ENCODE measurements at regions not wholly inside any gene's neighbourhood (a gene's known extent, or its start where the extent isn't known, plus 50 kb on each side); places are given as distances from the start of the nearest gene placed in this dataset.

DNA sequence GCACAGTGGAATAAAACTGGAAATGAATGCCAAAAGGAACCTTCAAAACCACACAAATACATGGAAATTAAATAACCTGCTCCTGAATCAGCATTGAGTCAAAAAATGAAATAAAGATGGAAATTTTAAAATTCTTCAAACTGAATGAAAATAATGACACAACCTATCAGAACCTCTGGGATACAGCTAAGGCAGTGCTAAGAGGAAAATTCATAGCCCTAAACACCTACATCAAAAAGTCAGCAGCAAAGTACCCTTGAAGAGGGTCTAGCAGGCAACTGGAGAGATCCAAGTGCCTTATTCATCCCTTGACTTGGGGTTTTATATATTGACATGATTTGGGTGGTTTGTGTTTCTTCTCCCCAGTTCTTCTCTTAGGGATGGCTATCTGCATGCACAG, 294.1 kb downstream of the PMP22 start:
- TF ChIP-seq, protein P1, sequence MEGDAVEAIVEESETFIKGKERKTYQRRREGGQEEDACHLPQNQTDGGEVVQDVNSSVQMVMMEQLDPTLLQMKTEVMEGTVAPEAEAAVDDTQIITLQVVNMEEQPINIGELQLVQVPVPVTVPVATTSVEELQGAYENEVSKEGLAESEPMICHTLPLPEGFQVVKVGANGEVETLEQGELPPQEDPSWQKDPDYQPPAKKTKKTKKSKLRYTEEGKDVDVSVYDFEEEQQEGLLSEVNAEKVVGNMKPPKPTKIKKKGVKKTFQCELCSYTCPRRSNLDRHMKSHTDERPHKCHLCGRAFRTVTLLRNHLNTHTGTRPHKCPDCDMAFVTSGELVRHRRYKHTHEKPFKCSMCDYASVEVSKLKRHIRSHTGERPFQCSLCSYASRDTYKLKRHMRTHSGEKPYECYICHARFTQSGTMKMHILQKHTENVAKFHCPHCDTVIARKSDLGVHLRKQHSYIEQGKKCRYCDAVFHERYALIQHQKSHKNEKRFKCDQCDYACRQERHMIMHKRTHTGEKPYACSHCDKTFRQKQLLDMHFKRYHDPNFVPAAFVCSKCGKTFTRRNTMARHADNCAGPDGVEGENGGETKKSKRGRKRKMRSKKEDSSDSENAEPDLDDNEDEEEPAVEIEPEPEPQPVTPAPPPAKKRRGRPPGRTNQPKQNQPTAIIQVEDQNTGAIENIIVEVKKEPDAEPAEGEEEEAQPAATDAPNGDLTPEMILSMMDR (IDR thresholded peaks at IDR 0.05; ENCODE audit: control insufficient read depth, insufficient read depth, low read depth, low read length, missing control alignments), result no peak
- no peak for DNase-seq (ENCODE audit: low read depth)

DNA sequence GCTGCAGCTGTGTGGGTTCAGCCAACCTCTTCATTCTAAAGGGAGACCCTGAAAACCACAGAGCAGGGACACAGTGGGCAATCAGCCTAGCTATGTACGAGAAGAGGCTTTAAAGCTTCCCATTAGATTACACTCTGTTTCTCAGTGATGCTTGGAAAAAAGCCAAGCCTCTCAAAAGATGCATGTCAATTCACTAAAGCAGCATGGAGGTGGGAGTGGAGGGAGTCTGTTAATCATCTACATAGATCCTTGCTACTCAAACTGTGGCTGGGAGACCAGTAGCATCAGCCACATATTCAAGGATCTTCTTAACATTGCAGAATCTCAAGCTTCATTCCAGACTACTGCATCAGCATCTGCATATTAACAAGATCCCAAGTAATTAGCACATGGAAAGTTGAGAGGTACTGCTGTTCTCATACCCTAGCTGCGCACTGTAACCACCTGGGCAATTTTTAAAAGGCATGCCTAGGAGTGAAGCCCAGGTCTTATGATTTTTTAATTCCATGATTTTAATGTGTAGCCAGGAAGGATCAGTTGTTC, 305.9 kb downstream of the PMP22 start:
- TF ChIP-seq, protein P1 (IDR thresholded peaks at IDR 0.05; ENCODE audit: control insufficient read depth, insufficient read depth, low read depth, low read length, missing control alignments), result no peak
- H3K4me3 ChIP-seq (ENCODE audit: control insufficient read depth, low read depth, low read length), result no peak overlapping the region
- no peak for DNase-seq (ENCODE audit: low read depth)

More for the DNA sequence above, 294.1 kb downstream of the PMP22 start:
- no peak overlapping the region for H3K4me3 ChIP-seq (ENCODE audit: control insufficient read depth, low read depth, low read length)

DNA sequence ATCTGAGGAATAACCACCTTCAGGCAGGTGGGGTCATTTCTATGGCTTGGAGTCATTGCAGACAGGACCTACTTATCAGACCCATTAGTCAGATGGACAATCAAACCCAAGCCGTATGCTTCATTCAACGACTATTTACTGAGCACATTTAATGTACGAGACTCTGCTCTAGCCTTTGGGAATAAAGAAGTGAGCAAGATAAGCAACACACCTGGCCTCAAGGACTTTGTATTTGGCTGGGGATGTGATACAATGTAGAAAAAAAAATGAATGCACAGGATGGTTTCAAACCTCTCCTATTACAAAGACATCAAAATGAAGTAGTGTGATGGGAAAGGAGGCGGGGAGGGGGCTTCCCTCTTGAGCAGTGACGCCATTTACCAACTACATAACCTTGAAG, 311.7 kb downstream of the PMP22 start:
- DNase-seq (ENCODE audit: low read depth), result no peak
- no peak overlapping the region for H3K4me3 ChIP-seq (ENCODE audit: control insufficient read depth, low read depth, low read length)
- TF ChIP-seq, protein P1 (IDR thresholded peaks at IDR 0.05; ENCODE audit: control insufficient read depth, insufficient read depth, low read depth, low read length, missing control alignments), result no peak

GRCh38 chr17:14950686-14951085, 314.4 kb downstream of the PMP22 start:
- H3K4me3 ChIP-seq (ENCODE audit: control insufficient read depth, low read depth, low read length), result no peak overlapping the region
- no peak for DNase-seq (ENCODE audit: low read depth)
- TF ChIP-seq, protein P1 (IDR thresholded peaks at IDR 0.05; ENCODE audit: control insufficient read depth, insufficient read depth, low read depth, low read length, missing control alignments), result no peak

- TF ChIP-seq, protein P1 (IDR thresholded peaks at IDR 0.05; ENCODE audit: control insufficient read depth, insufficient read depth, low read depth, low read length, missing control alignments), result no peak
- no peak overlapping the region for H3K4me3 ChIP-seq (ENCODE audit: control insufficient read depth, low read depth, low read length)
- DNase-seq (ENCODE audit: low read depth), result no peak
These were observed 314.9 kb downstream of the PMP22 start for GRCh38 chr17:14950216-14950615.

DNA sequence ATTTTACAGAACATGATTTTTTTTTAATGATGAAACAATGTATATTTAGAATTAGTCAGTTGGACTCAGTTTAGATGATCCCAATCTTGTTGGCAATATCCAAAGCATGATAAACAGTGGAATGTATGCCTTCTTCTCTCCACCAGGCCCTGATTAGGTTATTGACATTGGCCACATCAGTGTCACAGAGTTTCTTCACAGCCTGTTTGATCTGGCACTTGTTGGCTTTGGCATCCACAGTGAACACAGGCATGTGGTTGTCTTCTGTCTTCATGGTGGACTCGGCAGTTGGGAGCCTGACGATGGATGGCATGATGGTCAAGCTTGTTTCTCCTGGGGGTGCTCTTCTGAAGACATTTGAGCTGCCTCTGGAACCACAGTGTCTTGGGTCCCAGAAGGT, 317.5 kb downstream of the PMP22 start:
- H3K4me3 ChIP-seq (ENCODE audit: control insufficient read depth, low read depth, low read length), result no peak overlapping the region
- TF ChIP-seq, protein P1 (IDR thresholded peaks at IDR 0.05; ENCODE audit: control insufficient read depth, insufficient read depth, low read depth, low read length, missing control alignments), result no peak
- no peak for DNase-seq (ENCODE audit: low read depth)

- no peak overlapping the region for H3K4me3 ChIP-seq (ENCODE audit: control insufficient read depth, low read depth, low read length)
- TF ChIP-seq, protein P1 (IDR thresholded peaks at IDR 0.05; ENCODE audit: control insufficient read depth, insufficient read depth, low read depth, low read length, missing control alignments), result no peak
- no peak for DNase-seq (ENCODE audit: low read depth)
These were observed 318.6 kb downstream of the PMP22 start for GRCh38 chr17:14946481-14946880.
